ENCODE measurements at regions not wholly inside any gene's neighbourhood (a gene's known extent, or its start where the extent isn't known, plus 50 kb on each side); places are given as distances from the start of the nearest gene placed in this dataset.

- POLR2A ChIA-PET (ENCODE audit: unreplicated experiment), result no interaction called here
- H3K9me2 ChIP-seq (ENCODE audit: insufficient read depth), result no peaks in the 10 kb centered on the region
- H3K36me3 ChIP-seq (ENCODE audit: low read depth), result no peaks in the 10 kb centered on the region
- H3K79me2 ChIP-seq (ENCODE audit: low read depth), result no peaks in the 10 kb centered on the region
- intact Hi-C loops (cut with micrococcal nuclease; ENCODE audit: unreplicated experiment), result no loop called here
- H3K27ac ChIP-seq, result no peak overlapping the region
- H3K4me1 ChIP-seq (replicated peaks; ENCODE audit: insufficient read depth), result no peaks in the 10 kb centered on the region
- H4K20me1 ChIP-seq (ENCODE audit: insufficient read depth), result no peaks in the 10 kb centered on the region
- no peak overlapping the region for H3K4me2 ChIP-seq
- no peak overlapping the region for H2AFZ ChIP-seq
- TF ChIP-seq CTCF (conservative IDR thresholded peaks at IDR 0.05) (no peak), EZH2 (IDR thresholded peaks at IDR 0.05; ENCODE audit: low read depth) (no peak)
- no peak for DNase-seq
- CTCF ChIA-PET, result no interaction called here
- no peak overlapping the region for H3K4me3 ChIP-seq
- no peaks in the 10 kb centered on the region for H3K27me3 ChIP-seq (ENCODE audit: insufficient read depth, low read depth)
- no peaks in the 10 kb centered on the region for H3F3A ChIP-seq (ENCODE audit: insufficient read depth, low read depth)
- no peaks in the 10 kb centered on the region for H3K9me3 ChIP-seq (ENCODE audit: insufficient read depth, low read depth)
- no TSS peak for BruUV-seq (replicated peaks)
Observed at GRCh38 chr2:18124116-18124835, 245.8 kb downstream of the KCNS3 start.

GRCh38 chr2:18123577-18123976 lies 245.1 kb downstream of the KCNS3 start:
- no peak overlapping the region for H3K4me2 ChIP-seq
- DNase-seq, result no peak
- no peaks in the 10 kb centered on the region for H3K9me2 ChIP-seq (ENCODE audit: insufficient read depth)
- no peak overlapping the region for H3K4me3 ChIP-seq
- H3F3A ChIP-seq (ENCODE audit: insufficient read depth, low read depth), result no peaks in the 10 kb centered on the region
- no peak overlapping the region for H2AFZ ChIP-seq
- H3K36me3 ChIP-seq (ENCODE audit: low read depth), result no peaks in the 10 kb centered on the region
- H3K4me1 ChIP-seq (replicated peaks; ENCODE audit: insufficient read depth), result no peaks in the 10 kb centered on the region
- H3K9me3 ChIP-seq (ENCODE audit: insufficient read depth, low read depth), result no peaks in the 10 kb centered on the region
- ChIA-PET POLR2A (ENCODE audit: unreplicated experiment) (interaction anchor here (0.7 kb wide), 1 partner anchor 304 kb away, joined by 6 read pairs; no protein-coding TSS in a partner anchor), CTCF (no interaction called here)
- H3K27ac ChIP-seq, result no peak overlapping the region
- TF ChIP-seq CTCF (conservative IDR thresholded peaks at IDR 0.05), result no peak
- TF ChIP-seq EZH2 (IDR thresholded peaks at IDR 0.05; ENCODE audit: low read depth), result no peak
- no TSS peak for BruUV-seq (replicated peaks)
- no peaks in the 10 kb centered on the region for H4K20me1 ChIP-seq (ENCODE audit: insufficient read depth)
- H3K79me2 ChIP-seq (ENCODE audit: low read depth), result no peaks in the 10 kb centered on the region
- H3K27me3 ChIP-seq (ENCODE audit: insufficient read depth, low read depth), result no peaks in the 10 kb centered on the region
- intact Hi-C loops (cut with micrococcal nuclease; ENCODE audit: unreplicated experiment), result no loop called here

GRCh38 chr2:18123211-18123570 lies 244.7 kb downstream of the KCNS3 start:
- BruUV-seq (replicated peaks), result no TSS peak
- Histone ChIP-seq H3K27me3 (ENCODE audit: insufficient read depth, low read depth) (no peaks in the 10 kb centered on the region), H3K9me2 (ENCODE audit: insufficient read depth) (no peaks in the 10 kb centered on the region), H3K4me2 (no peak overlapping the region), H3K4me1 (replicated peaks; ENCODE audit: insufficient read depth) (no peaks in the 10 kb centered on the region), H2AFZ (no peak overlapping the region), H3K36me3 (ENCODE audit: low read depth) (no peaks in the 10 kb centered on the region), H4K20me1 (ENCODE audit: insufficient read depth) (no peaks in the 10 kb centered on the region), H3K27ac (no peak overlapping the region), H3K4me3 (no peak overlapping the region), H3K9me3 (ENCODE audit: insufficient read depth, low read depth) (no peaks in the 10 kb centered on the region), H3K79me2 (ENCODE audit: low read depth) (no peaks in the 10 kb centered on the region), H3F3A (ENCODE audit: insufficient read depth, low read depth) (no peaks in the 10 kb centered on the region)
- DNase-seq, result peak in 1 of 2 experiments; percentile 48
- POLR2A ChIA-PET (ENCODE audit: unreplicated experiment), result interaction anchor here (0.7 kb wide), 1 partner anchor 304 kb away, joined by 6 read pairs; no protein-coding TSS in a partner anchor
- intact Hi-C loops (cut with micrococcal nuclease; ENCODE audit: unreplicated experiment), result no loop called here
- CTCF ChIA-PET, result no interaction called here
- TF ChIP-seq EZH2 (IDR thresholded peaks at IDR 0.05; ENCODE audit: low read depth) (no peak), CTCF (conservative IDR thresholded peaks at IDR 0.05) (no peak)

All from PC-9 (cell line).